GM19351 (cell line): ENCODE measurements at regions not wholly inside any gene's neighbourhood (a gene's known extent, or its start where the extent isn't known, plus 50 kb on each side); places are given as distances from the start of the nearest gene placed in this dataset.
"Not testable (repeated sequence)": the region's sequence is repeated elsewhere in the genome, so short reads cannot be mapped to it uniquely, and the experiment has no call there.

Experiments used
- ATAC-seq: cut with Tn5 transposase; IDR thresholded peaks from one replicate; pipeline ENCODE4 v1.9.1; 2021; ENCODE audit warnings: mild to moderate bottlenecking, moderate library complexity; ENCODE audit not compliant: unreplicated experiment

- no peak for ATAC-seq
Measured at GRCh38 chr3:148441191-148441590, 256.5 kb upstream of the AGTR1 start.

- ATAC-seq = no peak
Measured at GRCh38 chr3:148450819-148451218, 246.9 kb upstream of the AGTR1 start.

GRCh38 chr3:148451969-148452368, 245.7 kb upstream of the AGTR1 start:
- ATAC-seq = no peak

- ATAC-seq = no peak
Measured at GRCh38 chr3:148453781-148454191, 243.9 kb upstream of the AGTR1 start.

GRCh38 chr3:148455098-148455497, 242.6 kb upstream of the AGTR1 start:
- no peak for ATAC-seq

- no peak for ATAC-seq
Measured at GRCh38 chr3:148457886-148458285, 239.8 kb upstream of the AGTR1 start.

GRCh38 chr3:148459931-148460513, 237.7 kb upstream of the AGTR1 start:
- peak; percentile 64 for ATAC-seq

GRCh38 chr3:148460686-148461085, 237.0 kb upstream of the AGTR1 start:
- ATAC-seq = no peak

GRCh38 chr3:148464246-148464645, 233.5 kb upstream of the AGTR1 start:
- no peak for ATAC-seq

- ATAC-seq = no peak
Measured at GRCh38 chr3:148466143-148466542, 231.6 kb upstream of the AGTR1 start.

GRCh38 chr3:148466980-148467740, 230.5 kb upstream of the AGTR1 start:
- ATAC-seq = no peak

GRCh38 chr3:148477375-148477774, 220.3 kb upstream of the AGTR1 start:
- no peak for ATAC-seq

- ATAC-seq = no peak
Measured at GRCh38 chr3:148493631-148494030, 204.1 kb upstream of the AGTR1 start.

GRCh38 chr3:148494451-148494850, 203.3 kb upstream of the AGTR1 start:
- ATAC-seq = no peak

- no peak for ATAC-seq
Measured at GRCh38 chr3:148500881-148501280, 196.8 kb upstream of the AGTR1 start.

- no peak for ATAC-seq
Measured at GRCh38 chr3:148510116-148510515, 187.6 kb upstream of the AGTR1 start.

GRCh38 chr3:148510561-148510960, 187.1 kb upstream of the AGTR1 start:
- ATAC-seq = no peak

GRCh38 chr3:148512648-148513047, 185.1 kb upstream of the AGTR1 start:
- no peak for ATAC-seq

- ATAC-seq = no peak
Measured at GRCh38 chr3:148513096-148513543, 184.6 kb upstream of the AGTR1 start.

GRCh38 chr3:148518520-148518919, 179.2 kb upstream of the AGTR1 start:
- no peak for ATAC-seq

GRCh38 chr3:148525621-148526020, 172.1 kb upstream of the AGTR1 start:
- not testable (repeated sequence) for ATAC-seq

GRCh38 chr3:148528024-148528423, 169.7 kb upstream of the AGTR1 start:
- no peak for ATAC-seq

- ATAC-seq = no peak
Measured at GRCh38 chr3:148531836-148532235, 165.9 kb upstream of the AGTR1 start.
